ENCODE measurements at regions not wholly inside any gene's neighbourhood (a gene's known extent, or its start where the extent isn't known, plus 50 kb on each side); places are given as distances from the start of the nearest gene placed in this dataset.
"Not testable (repeated sequence)": the region's sequence is repeated elsewhere in the genome, so short reads cannot be mapped to it uniquely, and the experiment has no call there.

- TF ChIP-seq CTCF (conservative IDR thresholded peaks at IDR 0.05; ENCODE audit: low read depth, low read length); EZH2 (IDR thresholded peaks at IDR 0.05; ENCODE audit: borderline replicate concordance, low read depth, low read length, poor library complexity, severe bottlenecking): not testable (repeated sequence)
Measured at GRCh38 chr9:62877552-62877951, 1687.7 kb downstream of the SPATA31A7 start.

Data from A673 (cell line).